H7 (cell line): ENCODE measurements at regions not wholly inside any gene's neighbourhood (a gene's known extent, or its start where the extent isn't known, plus 50 kb on each side); places are given as distances from the start of the nearest gene placed in this dataset.

Source experiments
- DNase-seq: peaks from one replicate; pipeline ENCODE4 v3.0.0; 2012
- H3K27me3 ChIP-seq: 2 replicates; pipeline ENCODE4 v1.6.0; 2011; ENCODE audit warnings: mild to moderate bottlenecking, low read length; ENCODE audit not compliant: control insufficient read depth, insufficient read depth
- H3K36me3 ChIP-seq: replicated peaks from 2 replicates; pipeline ENCODE4 v1.5.1; 2011; ENCODE audit warnings: low read length; ENCODE audit not compliant: control insufficient read depth, insufficient read depth
- H3K4me3 ChIP-seq: 2 replicates; pipeline ENCODE4 v1.5.1; 2011; ENCODE audit warnings: low read depth, mild to moderate bottlenecking, control low read depth, low read length, moderate library complexity; ENCODE audit not compliant: insufficient read depth

DNA sequence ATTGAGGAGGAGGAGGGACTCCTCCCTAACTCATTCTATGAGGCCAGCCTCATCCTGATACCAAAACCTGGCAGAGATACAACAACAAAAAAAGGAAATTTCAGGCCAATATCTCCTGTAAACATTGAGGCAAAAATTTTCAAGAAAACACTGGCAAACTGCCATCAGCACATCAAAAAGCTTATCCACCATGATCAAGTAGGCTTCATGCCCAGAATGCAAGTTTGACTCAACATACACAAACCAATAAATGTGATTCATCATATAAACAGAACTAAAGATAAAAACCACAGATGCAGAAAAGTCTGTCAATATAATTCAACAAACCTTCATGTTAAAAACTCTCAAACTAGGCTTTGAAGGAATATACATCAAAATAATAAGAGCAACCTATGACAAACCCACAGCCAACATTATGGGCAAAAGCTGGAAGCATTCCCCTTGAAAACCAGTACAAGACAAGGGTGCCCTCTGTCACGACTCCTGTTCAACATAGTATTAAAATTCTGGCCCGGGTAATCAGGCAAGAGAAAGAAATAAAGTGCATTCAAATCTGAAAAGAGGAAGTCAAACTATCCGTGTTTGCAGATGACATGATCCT, 1014.3 kb downstream of the CBLN2 start:
- H3K27me3 ChIP-seq = no peaks in the 10 kb centered on the region; the same call in 1 of the 2 replicates
- no peak overlapping the region for H3K4me3 ChIP-seq
- H3K36me3 ChIP-seq = no peaks in the 10 kb centered on the region
- no peak for DNase-seq

DNA sequence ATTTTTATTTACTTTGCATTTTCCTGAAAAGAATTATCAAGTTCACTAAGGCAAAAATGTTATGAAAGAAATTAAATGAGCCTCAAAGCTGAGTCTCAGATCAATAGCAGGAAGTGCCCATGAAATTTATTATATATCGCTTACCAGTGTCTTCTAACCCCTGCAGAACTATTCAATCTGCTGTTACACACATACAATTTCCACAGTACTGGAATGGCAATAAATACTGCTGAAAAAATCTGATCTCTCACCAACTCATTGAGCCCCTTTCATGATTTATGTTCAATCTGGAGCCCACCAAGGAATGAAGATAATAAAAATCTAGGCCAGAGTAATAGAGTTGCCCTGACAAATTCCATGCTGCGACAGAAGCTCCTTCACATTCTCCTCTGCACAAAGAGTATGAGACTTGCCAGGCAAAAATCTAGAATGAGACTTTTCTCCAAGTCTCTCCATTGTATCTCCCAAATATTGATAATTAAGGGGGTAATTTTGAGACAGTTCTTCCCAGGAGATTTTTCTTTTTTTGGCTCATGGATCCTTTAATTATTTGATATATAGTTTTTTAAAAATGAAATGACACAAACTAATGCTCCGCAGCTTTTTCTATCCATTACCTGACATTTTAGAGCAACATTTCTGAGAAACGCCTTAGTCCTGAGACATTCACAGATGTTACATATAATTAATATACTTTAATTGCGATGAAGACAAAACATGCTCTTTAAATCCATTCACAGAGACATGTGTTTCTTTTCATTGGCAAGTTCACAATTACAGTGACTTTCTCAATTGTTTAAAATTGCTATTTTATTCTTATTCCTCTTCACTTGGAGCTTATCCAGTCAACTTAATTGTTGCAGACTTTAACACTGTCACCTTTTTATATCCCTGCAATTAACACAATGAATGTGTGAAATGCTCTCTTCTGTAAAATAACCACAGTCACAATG, 1020.4 kb downstream of the CBLN2 start:
- no peaks in the 10 kb centered on the region; the same call in 1 of the 2 replicates for H3K27me3 ChIP-seq
- no peak for DNase-seq
- H3K36me3 ChIP-seq = no peaks in the 10 kb centered on the region
- H3K4me3 ChIP-seq = no peak overlapping the region

DNA sequence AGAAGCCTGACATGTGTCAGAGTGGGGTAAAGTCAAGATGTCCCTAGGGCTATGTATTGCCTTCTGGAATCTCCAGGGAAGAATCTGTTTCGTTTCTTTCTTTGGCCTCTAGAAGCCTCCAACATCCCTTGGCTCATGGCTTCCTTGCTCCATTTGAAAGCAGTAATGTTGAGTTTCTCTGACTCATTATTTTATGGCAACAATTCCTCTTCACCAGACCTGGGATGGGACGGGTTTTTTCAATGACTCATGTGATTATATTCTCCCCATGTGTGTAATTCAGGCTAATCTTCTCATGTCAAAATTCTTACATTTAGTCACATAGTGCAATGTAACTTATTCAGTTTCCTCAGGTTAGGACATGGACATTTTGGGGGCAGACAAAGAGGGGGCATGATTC, 1038.6 kb downstream of the CBLN2 start:
- DNase-seq = no peak
- H3K4me3 ChIP-seq = no peak overlapping the region
- H3K27me3 ChIP-seq = no peaks in the 10 kb centered on the region
- H3K36me3 ChIP-seq = no peaks in the 10 kb centered on the region

- Histone ChIP-seq H3K4me3 (no peak overlapping the region), H3K36me3 (no peaks in the 10 kb centered on the region), H3K27me3 (no peaks in the 10 kb centered on the region)
- no peak for DNase-seq
These were observed 1040.9 kb downstream of the CBLN2 start for GRCh38 chr18:71503222-71503621.

GRCh38 chr18:71485611-71486010, 1058.5 kb downstream of the CBLN2 start:
- H3K36me3 ChIP-seq = no peaks in the 10 kb centered on the region
- no peaks in the 10 kb centered on the region for H3K27me3 ChIP-seq
- no peak overlapping the region for H3K4me3 ChIP-seq
- no peak for DNase-seq

- H3K27me3 ChIP-seq = no peaks in the 10 kb centered on the region
- peak; percentile 5 for DNase-seq
- no peak overlapping the region for H3K4me3 ChIP-seq
- no peaks in the 10 kb centered on the region for H3K36me3 ChIP-seq
These were observed 1072.0 kb downstream of the CBLN2 start for GRCh38 chr18:71471963-71472725.

- Histone ChIP-seq H3K27me3 (no peaks in the 10 kb centered on the region), H3K36me3 (no peaks in the 10 kb centered on the region), H3K4me3 (no peak overlapping the region)
These were observed 1087.9 kb downstream of the CBLN2 start for GRCh38 chr18:71456206-71456605.

GRCh38 chr18:71450257-71450656, 1093.9 kb downstream of the CBLN2 start:
- Histone ChIP-seq H3K27me3 (no peaks in the 10 kb centered on the region), H3K36me3 (no peaks in the 10 kb centered on the region), H3K4me3 (no peak overlapping the region)
- no peak for DNase-seq

More at GRCh38 chr18:71456206-71456605, 1087.9 kb downstream of the CBLN2 start:
- no peak for DNase-seq

- DNase-seq = no peak
These were observed 1100.2 kb downstream of the CBLN2 start for GRCh38 chr18:71443706-71444480.

GRCh38 chr18:71442731-71443141, 1101.4 kb downstream of the CBLN2 start:
- Histone ChIP-seq H3K4me3 (no peak overlapping the region), H3K27me3 (no peaks in the 10 kb centered on the region), H3K36me3 (no peaks in the 10 kb centered on the region)
- DNase-seq = no peak

More at GRCh38 chr18:71443706-71444480, 1100.2 kb downstream of the CBLN2 start:
- H3K36me3 ChIP-seq = no peaks in the 10 kb centered on the region
- no peaks in the 10 kb centered on the region for H3K27me3 ChIP-seq
- H3K4me3 ChIP-seq = no peak overlapping the region

- H3K4me3 ChIP-seq = no peak overlapping the region
- no peak for DNase-seq
- no peaks in the 10 kb centered on the region for H3K36me3 ChIP-seq
- H3K27me3 ChIP-seq = no peaks in the 10 kb centered on the region
These were observed 1103.0 kb downstream of the CBLN2 start for GRCh38 chr18:71441156-71441555.

GRCh38 chr18:71437511-71437910, 1106.6 kb downstream of the CBLN2 start:
- DNase-seq = no peak
- Histone ChIP-seq H3K27me3 (no peaks in the 10 kb centered on the region), H3K4me3 (no peak overlapping the region), H3K36me3 (no peaks in the 10 kb centered on the region)

- H3K36me3 ChIP-seq = no peaks in the 10 kb centered on the region
These were observed 1110.8 kb downstream of the CBLN2 start for GRCh38 chr18:71433373-71433772.

GRCh38 chr18:71431689-71432088, 1112.5 kb downstream of the CBLN2 start:
- DNase-seq = no peak
- Histone ChIP-seq H3K36me3 (no peaks in the 10 kb centered on the region), H3K4me3 (no peak overlapping the region), H3K27me3 (no peaks in the 10 kb centered on the region)

More at GRCh38 chr18:71433373-71433772, 1110.8 kb downstream of the CBLN2 start:
- no peak overlapping the region for H3K4me3 ChIP-seq
- no peaks in the 10 kb centered on the region for H3K27me3 ChIP-seq
- DNase-seq = no peak
